ENCODE measurements at regions not wholly inside any gene's neighbourhood (a gene's known extent, or its start where the extent isn't known, plus 50 kb on each side); places are given as distances from the start of the nearest gene placed in this dataset.

- TF ChIP-seq, protein P1, sequence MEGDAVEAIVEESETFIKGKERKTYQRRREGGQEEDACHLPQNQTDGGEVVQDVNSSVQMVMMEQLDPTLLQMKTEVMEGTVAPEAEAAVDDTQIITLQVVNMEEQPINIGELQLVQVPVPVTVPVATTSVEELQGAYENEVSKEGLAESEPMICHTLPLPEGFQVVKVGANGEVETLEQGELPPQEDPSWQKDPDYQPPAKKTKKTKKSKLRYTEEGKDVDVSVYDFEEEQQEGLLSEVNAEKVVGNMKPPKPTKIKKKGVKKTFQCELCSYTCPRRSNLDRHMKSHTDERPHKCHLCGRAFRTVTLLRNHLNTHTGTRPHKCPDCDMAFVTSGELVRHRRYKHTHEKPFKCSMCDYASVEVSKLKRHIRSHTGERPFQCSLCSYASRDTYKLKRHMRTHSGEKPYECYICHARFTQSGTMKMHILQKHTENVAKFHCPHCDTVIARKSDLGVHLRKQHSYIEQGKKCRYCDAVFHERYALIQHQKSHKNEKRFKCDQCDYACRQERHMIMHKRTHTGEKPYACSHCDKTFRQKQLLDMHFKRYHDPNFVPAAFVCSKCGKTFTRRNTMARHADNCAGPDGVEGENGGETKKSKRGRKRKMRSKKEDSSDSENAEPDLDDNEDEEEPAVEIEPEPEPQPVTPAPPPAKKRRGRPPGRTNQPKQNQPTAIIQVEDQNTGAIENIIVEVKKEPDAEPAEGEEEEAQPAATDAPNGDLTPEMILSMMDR (IDR thresholded peaks at IDR 0.05) = no peak
- no peak for TF ChIP-seq POLR2A (IDR thresholded peaks at IDR 0.05)
Observed at GRCh38 chr20:41894255-41894963, 276.2 kb upstream of the CHD6 start.

Data from heart left ventricle (tissue), 13 donors.